GM18499 (cell line): ENCODE measurements at regions not wholly inside any gene's neighbourhood (a gene's known extent, or its start where the extent isn't known, plus 50 kb on each side); places are given as distances from the start of the nearest gene placed in this dataset.

ENCODE experiments used
- ATAC-seq: cut with Tn5 transposase; IDR thresholded peaks from one replicate; pipeline ENCODE4 v1.9.1; 2021; ENCODE audit warnings: moderate number of reproducible peaks; ENCODE audit not compliant: insufficient read depth, unreplicated experiment

DNA sequence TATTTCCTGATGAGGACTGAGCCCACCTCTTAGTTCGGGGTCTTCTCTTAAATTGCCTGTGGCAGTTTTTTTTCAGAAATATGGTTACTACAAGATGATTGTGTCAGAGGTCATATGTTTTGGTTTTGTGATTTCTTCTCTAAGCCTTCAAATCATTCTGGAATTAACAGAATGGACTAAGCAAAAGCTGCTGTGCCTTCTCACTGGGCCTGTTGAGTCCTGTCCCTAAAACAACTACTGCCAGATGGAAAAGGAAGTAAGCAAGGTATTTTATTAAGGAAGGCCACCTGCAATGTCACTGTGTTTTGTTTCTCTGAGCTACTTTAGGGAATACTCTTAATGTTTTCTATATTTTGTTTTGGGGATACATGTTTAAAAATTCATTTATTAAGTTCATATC is 470.8 kb downstream of the PCDH20 start:
- no peak for ATAC-seq

DNA sequence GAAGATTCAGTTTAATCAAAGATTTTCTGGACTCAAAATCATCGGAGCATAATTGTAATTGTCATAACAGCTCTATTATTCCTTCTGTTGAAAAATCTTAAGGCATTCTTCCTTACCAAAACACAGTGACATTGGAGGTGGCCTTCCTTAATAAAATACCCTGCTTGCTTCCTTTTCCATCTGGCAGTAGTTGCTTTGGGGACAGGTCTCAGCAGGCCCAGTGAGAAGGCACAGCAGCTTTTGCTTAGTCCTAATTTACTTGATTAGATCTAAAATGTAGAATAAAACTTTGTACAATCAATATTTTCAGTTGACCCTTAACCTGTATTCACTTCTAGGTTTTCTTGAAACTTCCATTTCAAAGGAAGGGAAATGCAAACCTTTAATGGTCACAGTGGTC is 471.6 kb downstream of the PCDH20 start:
- ATAC-seq: no peak

DNA sequence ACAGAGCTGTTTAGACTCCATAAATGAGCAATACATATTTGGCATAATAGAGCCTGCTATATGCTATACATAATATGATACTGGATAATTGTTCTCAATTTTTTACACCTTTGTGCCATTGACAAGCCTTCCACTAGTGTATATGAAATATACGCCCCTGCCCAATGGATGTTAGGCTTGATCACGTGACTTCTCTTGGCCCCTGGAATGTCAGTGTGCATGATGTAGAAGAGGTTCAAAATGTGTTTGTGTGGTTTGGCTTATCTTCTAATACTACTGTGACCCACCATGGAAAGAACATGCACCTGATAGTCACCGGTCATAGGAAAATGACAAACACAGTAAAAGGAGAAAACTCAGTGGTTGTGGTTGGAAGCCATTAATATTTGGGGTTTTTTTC is 479.4 kb downstream of the PCDH20 start:
- no peak for ATAC-seq

DNA sequence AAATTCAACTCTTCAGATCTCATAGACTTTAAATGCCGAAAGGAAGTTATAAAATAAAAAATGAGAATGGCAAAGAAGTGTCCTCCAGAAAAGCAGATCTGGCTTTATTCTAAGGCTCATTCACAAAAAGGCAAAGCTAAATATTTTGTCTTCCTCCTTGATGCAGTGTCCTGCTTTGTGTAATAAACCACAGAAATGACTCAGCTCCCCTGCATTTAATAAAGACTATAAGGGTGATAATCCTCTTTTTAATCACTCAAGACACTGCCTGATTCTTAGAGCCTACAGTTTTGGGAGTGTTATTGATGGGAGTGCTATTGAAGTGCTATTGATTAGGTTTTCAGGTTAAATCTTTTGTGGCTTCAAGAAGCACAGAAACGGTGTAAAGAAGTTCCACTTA is 482.0 kb downstream of the PCDH20 start:
- no peak for ATAC-seq

DNA sequence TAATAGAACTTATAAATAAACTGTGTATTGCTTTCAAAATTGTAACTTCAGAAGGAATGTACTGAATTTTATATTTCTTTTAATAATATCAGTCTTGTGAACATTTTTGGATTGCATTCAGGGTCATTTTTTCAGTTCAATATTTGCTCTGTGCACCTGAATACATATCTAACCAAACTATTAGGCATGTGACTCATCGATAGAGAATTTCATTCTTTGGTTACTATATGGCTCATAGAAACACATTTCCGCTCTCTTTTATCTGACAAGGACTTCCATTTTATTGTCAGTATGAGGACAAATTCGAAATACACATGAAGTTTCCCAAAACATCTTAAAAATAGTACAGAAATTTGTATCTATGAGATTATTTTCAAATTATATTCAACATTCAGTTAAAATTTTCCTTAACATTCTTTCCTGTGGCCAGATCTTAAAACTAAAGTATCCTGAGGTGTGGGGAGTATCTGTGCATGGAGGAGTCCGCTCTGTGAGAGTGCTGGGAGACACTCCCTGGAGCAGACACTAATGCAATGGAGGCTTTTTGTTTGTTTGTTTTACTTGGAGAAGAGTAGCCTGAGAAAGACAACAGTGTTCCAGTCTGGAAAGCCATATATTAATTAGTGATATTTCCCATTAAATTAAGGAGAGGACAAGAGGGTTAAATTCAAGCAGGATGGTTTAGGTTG is 483.6 kb downstream of the PCDH20 start:
- no peak for ATAC-seq

DNA sequence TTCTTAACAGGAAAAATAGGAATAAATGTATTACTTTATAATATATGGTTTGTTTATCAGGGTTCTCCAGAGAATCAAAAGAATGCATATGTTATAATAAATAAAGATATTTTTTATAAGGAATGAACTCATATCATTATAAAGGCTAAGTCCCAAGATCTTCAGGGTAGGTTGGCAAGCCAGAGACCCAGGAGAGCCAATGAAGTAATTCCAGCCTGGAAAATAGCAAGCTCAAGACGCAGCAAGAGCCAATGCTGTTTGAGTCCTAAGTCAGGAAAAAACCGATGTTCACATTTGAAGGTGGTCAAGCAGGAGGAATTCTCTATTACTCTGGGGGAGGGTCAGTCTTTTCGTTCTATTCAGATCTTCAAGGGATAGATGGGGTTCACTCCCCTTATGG is 490.0 kb downstream of the PCDH20 start:
- no peak for ATAC-seq

DNA sequence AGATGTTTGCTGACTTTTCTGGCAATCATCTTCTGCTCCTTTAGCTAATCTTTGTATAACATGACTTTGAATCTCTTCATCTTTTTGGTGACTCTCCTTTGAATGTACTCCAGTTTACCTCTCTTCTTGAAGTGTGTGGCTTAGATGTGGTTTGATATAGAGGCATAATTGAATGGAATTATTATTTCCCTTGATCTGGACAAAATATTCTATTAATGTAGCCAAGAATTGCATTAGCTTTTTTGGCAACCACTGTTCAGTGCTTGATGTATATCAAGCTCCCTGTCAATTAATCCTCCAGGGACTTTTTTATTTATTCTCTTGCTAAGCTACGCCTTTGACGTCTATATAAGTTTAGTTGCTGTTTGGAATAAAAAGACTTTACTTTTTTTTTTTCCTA is 490.8 kb downstream of the PCDH20 start:
- ATAC-seq: no peak

DNA sequence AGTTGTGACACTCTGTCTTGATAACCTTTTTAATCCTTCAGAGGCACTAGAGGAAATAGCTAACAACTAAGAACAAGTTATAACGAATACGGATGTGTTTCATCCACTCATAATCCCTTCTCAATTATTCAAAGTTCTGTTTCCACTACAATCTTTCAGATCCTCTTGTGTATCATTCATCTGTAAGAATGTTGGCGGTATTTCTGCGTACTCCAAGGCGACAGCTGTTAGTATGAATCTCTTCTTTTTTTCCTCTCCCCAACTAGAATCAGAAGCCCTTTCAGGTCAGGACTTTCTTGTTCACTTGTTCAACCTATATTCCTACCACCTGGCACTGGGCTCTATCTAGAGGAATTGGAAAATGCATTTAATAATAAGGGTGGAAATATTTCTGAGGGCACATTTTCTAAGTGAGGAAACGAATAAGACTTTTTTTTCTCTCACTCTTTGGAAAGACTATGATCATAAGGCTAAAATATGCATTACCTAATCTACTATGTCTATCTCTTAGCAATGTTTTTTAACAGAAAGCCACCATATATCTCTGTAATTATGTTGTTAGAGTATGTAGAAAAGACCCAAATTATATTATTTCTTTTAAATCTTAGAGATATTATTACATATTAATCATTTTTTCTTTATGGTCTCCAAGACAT is 492.9 kb downstream of the PCDH20 start:
- ATAC-seq: no peak

DNA sequence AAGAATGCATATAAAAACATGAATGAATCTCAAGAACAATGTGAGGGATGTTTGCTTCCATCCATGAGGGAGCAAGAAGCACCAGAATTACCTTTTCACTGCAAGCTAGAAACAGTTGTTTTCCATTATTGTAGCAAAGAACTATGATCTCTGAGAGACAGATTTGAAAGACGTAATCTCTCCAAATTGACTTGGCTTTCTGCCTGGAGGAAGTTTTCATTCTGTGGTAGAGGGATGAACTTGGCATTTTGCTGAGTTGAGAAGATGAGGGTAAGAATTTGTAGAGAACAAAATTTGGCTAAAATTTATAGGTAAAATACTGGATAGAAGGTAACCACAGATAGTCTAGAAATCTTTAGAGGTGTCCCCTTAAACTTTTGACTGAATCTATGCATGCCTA is 496.8 kb downstream of the TDRD3 start:
- ATAC-seq: no peak

DNA sequence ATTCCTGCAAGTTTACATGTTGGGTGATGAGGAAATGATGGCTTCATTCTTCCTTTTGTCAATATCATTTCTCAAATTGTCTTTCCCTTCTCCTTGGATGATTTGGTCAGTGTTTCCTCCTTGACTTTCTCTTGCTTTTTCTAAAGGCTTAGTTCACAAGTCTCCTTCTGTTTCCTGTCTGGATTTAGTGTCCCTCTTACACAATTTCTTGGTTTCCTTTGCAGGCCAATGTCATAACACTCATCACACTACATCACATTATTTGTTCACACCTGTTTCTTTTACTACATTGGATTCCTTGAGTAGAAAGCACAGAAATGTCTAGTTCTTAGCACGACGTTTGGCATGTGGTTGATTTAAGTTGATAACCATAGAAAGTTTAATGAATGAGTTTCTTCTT is 490.7 kb downstream of the TDRD3 start:
- ATAC-seq: no peak

DNA sequence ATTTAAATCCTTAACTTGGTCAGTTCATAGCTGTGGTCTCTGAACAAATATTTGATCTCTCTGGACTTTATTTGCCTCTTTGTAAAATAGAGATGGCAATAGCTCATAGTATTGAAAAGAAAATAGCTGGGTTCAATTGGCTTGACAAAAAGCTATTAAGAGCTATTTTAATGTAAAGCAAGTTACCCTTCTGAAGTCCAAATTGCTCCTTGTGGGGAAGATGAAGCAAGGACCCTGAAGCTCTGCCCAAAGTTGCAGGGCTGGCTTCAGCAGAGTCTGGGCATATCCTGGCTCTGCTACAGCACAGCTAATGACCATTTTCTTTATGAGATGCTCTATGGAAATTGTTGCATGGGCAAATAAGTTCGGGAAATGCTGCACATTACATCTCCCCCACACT is 484.5 kb downstream of the TDRD3 start:
- ATAC-seq: no peak

DNA sequence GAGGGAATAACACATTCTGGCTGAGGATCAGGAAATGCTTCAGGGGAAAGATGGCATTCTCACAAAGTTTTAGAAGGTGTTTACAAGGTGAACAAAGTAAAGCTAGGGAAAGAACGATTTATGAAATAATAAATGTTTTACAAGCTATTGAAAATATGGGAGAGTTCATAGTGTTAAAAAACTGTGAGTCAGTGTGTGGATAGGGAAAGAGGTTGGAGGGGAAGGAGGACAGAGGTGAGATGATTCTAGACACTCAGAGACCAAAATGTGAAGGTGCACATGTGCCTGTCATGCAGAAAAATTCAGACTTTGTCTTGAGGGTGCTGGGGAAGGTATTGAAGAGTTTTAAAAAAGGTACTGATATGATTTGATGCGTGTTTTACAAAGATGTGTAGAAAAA is 476.1 kb downstream of the TDRD3 start:
- ATAC-seq: no peak

DNA sequence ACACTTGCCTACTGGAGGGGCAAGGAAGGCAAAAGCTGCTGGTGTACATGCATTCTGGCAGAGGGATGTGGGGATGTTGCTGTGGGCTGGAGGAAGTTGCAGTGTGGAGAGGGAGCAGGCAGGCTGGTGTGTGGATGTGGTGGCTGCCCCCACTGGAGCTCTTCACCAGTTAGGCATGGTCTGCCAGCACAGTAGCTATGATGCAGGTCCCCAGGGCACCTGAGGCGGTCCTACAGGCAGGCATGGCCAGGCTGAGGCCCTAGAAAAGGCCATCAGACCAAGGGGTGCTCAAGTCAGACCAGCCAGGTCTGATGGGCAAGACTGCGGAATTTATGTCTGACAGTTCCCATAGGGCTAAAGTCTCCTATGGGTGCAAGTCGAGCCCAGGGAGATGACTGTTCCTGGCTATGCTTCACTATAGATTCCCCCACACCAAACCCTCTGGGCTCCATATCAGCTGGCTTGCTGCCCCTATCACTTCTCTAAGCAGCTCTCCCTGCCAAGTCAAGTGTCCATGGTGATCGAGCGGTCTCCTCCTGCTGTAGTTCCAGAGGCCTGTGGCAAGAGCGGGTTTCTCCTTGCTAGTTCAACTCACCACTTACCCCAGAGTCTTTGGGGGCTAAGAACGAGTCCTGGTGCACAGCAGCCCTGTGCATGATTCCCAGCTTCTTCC is 473.1 kb downstream of the TDRD3 start:
- no peak for ATAC-seq

DNA sequence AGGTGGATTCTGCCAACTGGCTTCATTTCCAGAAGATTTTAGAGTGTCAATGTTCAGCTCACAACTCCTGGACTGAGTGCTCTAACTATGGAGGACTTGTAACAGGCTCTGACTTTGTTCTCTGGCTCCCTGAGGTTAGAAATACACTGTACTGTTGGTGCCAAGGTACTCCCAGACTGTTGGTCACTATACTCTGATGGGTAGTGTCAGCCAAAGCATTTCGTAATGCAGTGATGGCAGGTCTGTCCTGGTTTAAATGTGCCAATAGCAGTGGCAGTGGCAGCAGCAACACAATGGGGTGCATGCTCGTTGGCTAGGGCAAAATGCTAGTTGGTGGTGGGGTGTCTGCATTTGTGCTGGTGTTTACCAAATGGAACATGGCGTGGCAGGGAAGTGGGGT is 472.2 kb downstream of the TDRD3 start:
- ATAC-seq: no peak

DNA sequence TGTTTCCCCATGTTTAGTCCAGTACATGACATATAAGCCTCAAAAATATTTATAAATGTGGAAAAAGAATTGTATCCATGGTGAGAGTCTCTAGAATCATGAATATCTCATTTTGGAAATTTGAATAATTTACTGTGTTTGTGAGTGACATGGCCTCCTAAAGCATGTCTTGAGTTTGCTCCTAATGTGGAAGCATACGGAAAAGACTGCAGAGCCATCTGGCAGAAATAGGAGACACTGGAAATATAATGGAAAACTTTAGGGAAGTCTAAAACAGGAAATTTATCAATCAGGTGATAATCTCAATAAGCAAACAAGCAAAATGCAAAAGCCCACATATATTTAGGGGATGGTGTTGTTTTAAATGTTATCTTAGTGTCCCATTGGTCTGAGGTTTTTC is 465.0 kb downstream of the TDRD3 start:
- no peak for ATAC-seq

DNA sequence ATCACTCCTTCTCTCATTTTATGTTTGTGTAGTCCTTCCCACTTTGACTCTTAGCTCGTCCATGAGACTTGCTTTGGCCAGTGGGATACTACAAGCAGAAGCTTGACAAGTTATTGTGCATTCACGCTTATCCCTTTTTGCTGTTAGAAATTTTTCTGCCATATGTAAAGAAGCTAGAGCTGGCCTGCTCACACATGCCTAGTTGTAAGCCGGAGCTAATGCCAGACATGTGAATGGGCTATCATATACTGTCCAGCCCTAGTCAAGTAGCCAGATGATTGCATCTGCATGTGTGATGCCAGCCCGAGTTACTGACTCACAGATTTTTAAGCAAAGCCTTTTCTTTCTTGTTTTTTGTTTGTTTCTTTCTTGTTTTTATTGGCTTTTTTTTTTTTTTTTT is 460.7 kb downstream of the TDRD3 start:
- ATAC-seq: no peak

DNA sequence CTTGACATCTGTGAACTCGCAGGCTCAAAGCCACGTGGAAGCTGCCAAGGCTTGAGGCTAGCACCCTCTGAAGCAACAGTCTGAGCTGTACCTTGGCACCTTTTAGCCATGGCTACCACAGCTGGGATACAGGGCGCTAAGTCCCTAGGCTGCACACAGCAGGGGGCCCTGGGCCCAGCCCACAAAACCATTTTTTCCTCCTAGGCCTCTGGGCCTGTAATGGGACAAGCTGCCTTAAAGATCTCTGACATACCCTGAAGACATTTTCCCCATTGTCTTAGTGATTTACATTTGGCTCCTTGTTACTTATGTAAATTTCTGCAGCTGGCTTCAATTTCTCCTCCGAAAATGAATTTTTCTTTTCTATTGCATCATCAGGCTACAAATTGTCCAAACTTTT is 455.9 kb downstream of the TDRD3 start:
- ATAC-seq: no peak

DNA sequence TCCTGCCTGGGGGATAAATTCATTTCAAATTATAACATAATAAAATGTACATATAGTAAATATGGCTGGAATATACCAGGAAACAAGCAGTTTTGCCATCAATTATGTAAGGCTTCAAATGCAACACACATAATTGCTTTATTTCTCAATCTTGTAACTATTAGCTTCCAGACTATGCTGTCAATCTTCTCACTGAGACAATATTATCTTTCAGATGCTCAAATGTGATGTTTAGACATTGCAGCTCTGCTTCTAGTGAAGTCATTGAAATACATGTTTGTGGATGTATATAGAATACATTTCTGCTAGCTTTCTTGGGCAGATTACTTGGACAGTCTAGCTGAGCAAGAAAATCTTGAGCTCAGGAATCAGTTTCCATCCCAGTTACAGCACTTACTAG is 454.4 kb downstream of the TDRD3 start:
- no peak for ATAC-seq

DNA sequence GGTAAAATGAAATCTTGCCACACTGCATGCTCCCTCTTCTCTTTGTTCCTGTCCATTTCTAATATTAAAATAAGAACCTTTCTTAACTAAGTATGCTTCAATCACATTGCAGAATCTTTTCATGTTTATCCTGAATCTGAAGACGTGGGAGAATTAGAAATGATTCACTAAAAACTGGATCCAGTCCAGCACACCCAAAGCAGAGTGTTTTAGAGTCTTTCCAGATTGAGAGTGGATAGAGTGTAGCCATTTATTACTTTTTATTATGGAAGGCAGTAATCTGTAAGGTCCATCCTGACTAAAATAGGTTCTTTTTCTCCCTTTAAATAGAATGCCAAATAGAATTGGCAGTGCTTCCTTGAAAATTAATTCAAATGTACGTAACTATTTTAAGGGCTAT is 453.5 kb downstream of the TDRD3 start:
- no peak for ATAC-seq

DNA sequence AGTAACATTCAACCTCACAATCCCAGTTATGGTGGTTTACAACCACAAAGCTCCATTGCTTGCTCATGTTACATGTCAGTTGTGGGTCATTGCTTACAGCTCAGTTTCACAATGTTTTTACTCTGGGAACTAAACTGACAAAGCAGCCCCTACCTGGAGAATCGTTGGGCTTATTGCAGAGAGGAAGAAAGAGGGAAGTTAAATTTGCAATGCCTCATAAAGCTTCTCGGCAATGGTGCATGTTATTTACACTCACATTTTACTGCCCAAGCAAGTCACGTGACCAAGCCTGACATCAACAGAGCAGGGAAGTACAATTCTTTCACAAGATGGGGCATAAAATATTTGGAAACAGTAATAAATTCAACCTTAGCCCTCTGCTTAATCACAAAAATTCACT is 441.6 kb downstream of the TDRD3 start:
- ATAC-seq: no peak

DNA sequence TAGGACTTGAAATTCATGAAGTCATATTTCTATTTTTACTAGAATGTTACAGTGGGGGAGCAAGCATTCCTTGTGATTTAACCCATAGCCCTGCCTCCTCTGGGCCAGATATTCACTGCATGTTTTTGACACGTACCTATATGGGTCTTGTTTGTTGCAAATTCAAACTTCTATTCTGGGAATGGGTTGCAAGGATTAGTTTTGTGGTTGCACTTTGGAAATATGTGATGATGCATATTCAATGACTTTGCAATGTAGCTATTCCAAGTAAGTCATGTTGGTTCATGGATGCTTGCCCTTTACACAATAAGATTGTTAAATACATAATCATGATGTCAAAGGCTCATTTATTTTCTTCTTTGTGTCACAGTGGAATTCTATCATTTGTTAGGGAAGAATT is 440.8 kb downstream of the TDRD3 start:
- no peak for ATAC-seq

DNA sequence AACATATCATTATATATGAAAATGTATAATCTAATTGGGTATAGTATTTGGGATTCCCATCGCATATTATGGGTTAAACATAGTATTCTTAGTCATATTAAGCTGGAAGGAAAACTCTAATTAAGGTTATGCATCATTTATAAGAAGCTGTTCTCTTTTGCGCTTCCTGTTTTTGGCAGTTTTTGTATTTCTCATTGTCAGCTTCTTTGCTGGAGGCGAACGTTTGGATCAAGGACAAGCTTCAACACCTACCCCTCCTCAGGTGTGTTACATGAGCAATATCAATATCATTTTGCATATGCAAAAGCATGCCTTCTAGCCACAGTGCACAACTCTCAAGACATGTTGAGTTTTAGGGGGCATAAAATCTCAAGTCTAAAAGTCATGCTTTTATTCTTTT is 439.8 kb downstream of the TDRD3 start:
- no peak for ATAC-seq
